OCI-LY7 (cell line): ENCODE measurements at regions not wholly inside any gene's neighbourhood (a gene's known extent, or its start where the extent isn't known, plus 50 kb on each side); places are given as distances from the start of the nearest gene placed in this dataset.

ENCODE experiments used
- CTCF ChIP-seq: fragments of 200-600 bp; sonication (generic); conservative IDR thresholded peaks from 2 replicates; pipeline ENCODE4 v1.5.1; 2014; ENCODE audit warnings: mild to moderate bottlenecking, antibody characterized with exemption, low read length, moderate library complexity, mixed read lengths
- EZH2phosphoT487 ChIP-seq: fragments of 200-600 bp; sonication (generic); IDR thresholded peaks from 2 replicates; pipeline ENCODE4 v1.6.1; 2018; ENCODE audit warnings: low read depth, borderline replicate concordance, mild to moderate bottlenecking, mixed run types, antibody characterized with exemption, low read length, moderate library complexity, mixed read lengths

GRCh38 chr1:115558275-115558674 lies 83.5 kb upstream of the VANGL1 start:
- TF ChIP-seq CTCF (no peak), EZH2phosphoT487 (no peak)
